H1 (cell line): ENCODE measurements at regions not wholly inside any gene's neighbourhood (a gene's known extent, or its start where the extent isn't known, plus 50 kb on each side); places are given as distances from the start of the nearest gene placed in this dataset.

Source experiments
- CHD1 ChIP-seq: IDR thresholded peaks from 2 replicates; pipeline ENCODE4 v1.6.1; 2012; ENCODE audit warnings: low read depth, low read length, improper control_type of control experiment
- CHD7 ChIP-seq: fragments of 300-600 bp; sonication (generic); IDR thresholded peaks from 2 replicates; pipeline ENCODE4 v1.7.1; 2012; ENCODE audit warnings: low read length, moderate library complexity, mild to moderate bottlenecking, inconsistent platforms; ENCODE audit not compliant: insufficient replicate concordance
- FOSL1 ChIP-seq: IDR thresholded peaks from 2 replicates; pipeline ENCODE4 v1.6.1; 2011; ENCODE audit warnings: mild to moderate bottlenecking, low read depth, low read length, moderate library complexity; ENCODE audit not compliant: insufficient read depth
- NANOG ChIP-seq: IDR thresholded peaks from 2 replicates; pipeline ENCODE4 v1.6.1; 2011; ENCODE audit warnings: low read length, low read depth, mild to moderate bottlenecking, inconsistent platforms; ENCODE audit not compliant: insufficient read depth, poor library complexity, severe bottlenecking
- RBBP5 ChIP-seq: IDR thresholded peaks from 2 replicates; pipeline ENCODE4 v1.7.1; 2012; ENCODE audit warnings: low read depth, mild to moderate bottlenecking, inconsistent platforms, low read length, moderate library complexity, borderline replicate concordance
- RXRA ChIP-seq: IDR thresholded peaks from 2 replicates; pipeline ENCODE4 v1.6.1; 2011; ENCODE audit warnings: low read depth, mild to moderate bottlenecking, low read length, moderate library complexity; ENCODE audit not compliant: insufficient read depth
- SAP30 ChIP-seq: fragments of 300-600 bp; sonication (generic); IDR thresholded peaks from 2 replicates; pipeline ENCODE4 v1.7.1; 2012; ENCODE audit warnings: low read length, moderate library complexity, mild to moderate bottlenecking, inconsistent platforms; ENCODE audit not compliant: insufficient read depth, insufficient replicate concordance

DNA sequence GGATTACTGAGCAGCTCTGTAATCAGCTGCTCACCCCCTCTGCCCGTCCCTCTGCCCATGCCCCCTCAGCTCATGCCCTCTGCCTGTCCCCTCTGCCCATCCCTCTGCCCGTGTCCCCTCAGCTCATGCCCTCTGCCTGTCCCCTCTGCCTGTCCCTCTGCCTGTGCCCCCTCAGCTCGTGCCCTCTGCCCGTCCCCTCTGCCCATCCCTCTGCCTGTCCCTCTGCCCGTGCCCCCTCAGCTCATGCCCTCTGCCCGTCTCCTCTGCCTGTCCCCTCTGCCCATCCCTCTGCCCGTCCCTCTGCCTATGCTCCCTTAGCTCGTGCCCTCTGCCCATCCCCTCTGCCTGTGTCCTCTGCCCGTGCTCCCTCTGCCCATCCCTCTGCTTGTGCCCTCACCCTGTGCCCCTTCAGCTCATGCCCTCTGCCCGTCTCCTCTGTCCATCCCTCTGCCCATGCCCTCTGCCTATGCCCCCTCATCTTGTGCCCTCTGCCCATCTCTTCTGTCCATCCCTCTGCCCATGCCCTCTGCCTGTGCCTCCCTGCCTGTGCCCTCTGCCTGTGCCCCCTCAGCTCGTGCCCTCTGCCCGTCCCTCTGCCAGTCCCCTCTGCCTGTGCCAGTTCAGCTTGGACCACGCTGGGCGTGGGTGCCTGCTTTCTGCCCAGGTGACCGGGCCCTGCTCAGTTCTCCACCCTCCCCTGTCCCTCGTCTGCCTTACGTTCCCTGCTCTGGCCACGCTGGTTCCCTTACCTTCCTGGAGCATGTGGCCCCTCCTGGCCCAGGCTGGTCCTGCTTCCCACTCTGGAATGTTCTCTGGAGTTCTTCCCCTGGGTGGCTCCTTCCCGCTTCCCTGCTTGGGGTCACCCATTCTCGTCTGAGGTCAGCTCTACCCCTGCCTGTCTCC lies 97.6 kb downstream of the NPIPB11 start (continued):
- TF ChIP-seq CHD1 (no peak), SAP30 (no peak), RXRA (no peak), FOSL1 (no peak), CHD7 (no peak), RBBP5 (no peak), NANOG (no peak)
